GM19372 (cell line): ENCODE measurements at regions not wholly inside any gene's neighbourhood (a gene's known extent, or its start where the extent isn't known, plus 50 kb on each side); places are given as distances from the start of the nearest gene placed in this dataset.

Experiments used
- ATAC-seq: cut with Tn5 transposase; IDR thresholded peaks from one replicate; pipeline ENCODE4 v1.9.1; 2021; ENCODE audit warnings: mild to moderate bottlenecking, low read depth, moderate library complexity; ENCODE audit not compliant: unreplicated experiment

DNA sequence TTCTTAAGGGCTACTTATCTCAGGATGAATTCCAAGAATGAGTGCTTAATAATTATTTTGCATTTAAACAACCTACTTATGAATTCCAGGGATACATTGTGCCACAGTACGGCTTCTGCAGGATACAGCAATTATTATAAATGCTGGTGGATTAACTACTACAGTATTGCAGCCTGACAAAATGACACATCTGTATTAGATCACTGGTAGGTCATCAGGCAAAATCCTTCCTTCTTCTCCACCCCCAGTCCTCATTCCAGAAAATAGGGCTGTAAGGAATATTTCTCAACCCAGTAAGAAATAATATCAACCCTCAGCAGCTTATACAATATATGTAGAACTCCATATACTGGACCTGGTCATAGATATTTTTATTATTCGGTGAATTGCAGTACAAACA is 79.3 kb upstream of the RORA start:
- ATAC-seq: no peak

DNA sequence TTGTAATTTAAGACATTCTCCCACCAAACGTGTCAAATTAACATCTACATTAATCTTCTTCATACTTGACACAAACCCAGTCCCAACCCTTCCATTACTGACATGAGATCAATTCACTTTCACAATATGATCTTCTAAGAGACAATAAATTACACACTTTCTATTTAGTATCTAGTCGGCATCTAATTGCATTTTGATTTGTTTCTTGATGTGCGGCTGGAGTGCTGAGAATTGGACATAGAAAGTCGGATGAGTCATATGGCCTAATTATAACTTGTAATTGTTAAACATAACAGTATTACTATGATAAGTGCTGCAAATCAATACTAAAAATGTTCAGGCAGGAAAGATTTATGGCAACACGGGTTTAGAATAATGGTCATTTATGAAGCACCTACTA is 78.4 kb upstream of the RORA start:
- ATAC-seq: no peak

GRCh38 chr15:61301701-61302100 is 72.6 kb upstream of the RORA start:
- ATAC-seq: no peak

DNA sequence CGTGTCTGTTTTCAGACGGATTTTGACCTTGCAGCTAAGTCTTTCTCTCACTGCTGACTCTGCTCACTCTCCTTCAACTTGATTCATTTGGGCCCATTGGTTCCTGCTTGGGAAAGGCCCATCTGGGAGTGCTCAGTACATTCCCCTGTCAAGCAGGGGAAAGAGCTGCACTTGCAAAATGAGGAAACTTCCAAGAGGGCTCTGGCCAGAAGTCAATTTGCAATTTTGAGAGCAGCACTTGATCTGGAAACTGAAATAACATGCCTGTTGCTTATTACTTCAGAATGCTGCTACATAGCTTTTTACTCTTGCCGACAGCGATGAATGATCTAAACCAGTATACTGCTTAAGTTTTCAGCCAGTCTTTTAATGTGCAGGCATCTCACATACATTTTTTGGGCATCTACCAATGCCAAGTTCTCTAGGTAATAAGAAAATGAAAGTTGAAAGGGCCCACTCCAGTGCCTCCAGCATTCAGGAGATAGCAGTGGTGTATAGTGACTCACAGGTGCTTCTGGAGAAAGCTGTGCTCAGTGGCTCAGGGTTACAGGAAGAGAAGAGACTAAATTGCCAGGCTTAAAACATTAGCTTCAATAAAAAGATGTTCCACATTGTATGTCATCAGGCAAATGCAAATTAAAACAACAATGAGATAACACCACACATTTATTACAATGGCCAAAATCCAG is 70.1 kb upstream of the RORA start:
- ATAC-seq: no peak

DNA sequence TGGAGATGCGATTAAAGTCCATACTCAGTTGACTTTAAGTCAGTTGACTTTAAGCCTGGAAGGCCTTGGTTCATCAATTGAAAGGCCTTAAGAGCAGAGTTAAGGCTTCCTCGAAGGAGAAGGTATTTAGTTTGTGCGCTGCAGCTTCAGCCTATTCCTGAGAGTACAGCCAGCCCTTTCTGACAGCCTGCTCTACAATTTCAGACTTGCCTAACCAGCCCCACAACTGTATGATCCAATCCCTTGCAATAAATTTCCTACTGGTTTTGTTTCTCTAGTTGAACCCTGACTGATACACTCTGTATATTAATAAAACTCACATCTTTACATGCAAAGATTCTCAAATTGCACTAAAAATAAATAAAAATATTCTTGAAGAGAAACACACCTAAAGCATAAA is 66.1 kb upstream of the RORA start:
- ATAC-seq: no peak

GRCh38 chr15:61282661-61283060 is 53.6 kb upstream of the RORA start:
- ATAC-seq: no peak

- ATAC-seq: no peak
Measured at GRCh38 chr15:61281328-61281727, 52.2 kb upstream of the RORA start.
